ENCODE measurements at regions not wholly inside any gene's neighbourhood (a gene's known extent, or its start where the extent isn't known, plus 50 kb on each side); places are given as distances from the start of the nearest gene placed in this dataset.

DNA sequence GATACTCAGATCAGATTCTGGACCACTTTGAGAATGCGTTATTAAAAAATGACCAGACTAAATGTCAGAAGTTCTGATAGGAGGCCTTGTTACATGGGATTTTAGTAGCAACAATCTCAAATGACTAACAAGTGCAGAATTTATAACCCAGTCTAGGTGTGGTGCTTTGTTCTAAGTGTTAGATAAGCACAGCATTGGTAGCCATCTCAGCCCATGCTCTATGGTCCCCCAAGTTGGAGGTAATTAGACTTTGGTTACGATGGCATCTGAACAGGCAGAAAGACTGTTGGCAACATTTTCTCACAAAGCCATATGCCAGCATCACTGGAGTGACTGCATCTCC lies 140.4 kb upstream of the RPS23 start:
- Histone ChIP-seq H3K27me3 (no peaks in the 10 kb centered on the region), H3K27ac (no peak overlapping the region), H3K36me3 (no peaks in the 10 kb centered on the region), H3K9me3 (no peaks in the 10 kb centered on the region), H3K4me3 (no peak overlapping the region), H3K4me1 (peaks cover 0 to 19% of the 10 kb centered on the region in 2 donors)
- ATAC-seq (no peak), DNase-seq (no peak)
- TF ChIP-seq, protein P1, sequence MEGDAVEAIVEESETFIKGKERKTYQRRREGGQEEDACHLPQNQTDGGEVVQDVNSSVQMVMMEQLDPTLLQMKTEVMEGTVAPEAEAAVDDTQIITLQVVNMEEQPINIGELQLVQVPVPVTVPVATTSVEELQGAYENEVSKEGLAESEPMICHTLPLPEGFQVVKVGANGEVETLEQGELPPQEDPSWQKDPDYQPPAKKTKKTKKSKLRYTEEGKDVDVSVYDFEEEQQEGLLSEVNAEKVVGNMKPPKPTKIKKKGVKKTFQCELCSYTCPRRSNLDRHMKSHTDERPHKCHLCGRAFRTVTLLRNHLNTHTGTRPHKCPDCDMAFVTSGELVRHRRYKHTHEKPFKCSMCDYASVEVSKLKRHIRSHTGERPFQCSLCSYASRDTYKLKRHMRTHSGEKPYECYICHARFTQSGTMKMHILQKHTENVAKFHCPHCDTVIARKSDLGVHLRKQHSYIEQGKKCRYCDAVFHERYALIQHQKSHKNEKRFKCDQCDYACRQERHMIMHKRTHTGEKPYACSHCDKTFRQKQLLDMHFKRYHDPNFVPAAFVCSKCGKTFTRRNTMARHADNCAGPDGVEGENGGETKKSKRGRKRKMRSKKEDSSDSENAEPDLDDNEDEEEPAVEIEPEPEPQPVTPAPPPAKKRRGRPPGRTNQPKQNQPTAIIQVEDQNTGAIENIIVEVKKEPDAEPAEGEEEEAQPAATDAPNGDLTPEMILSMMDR (IDR thresholded peaks at IDR 0.05): no peak
- intact Hi-C loops (cut with DNase I): no loop called here

DNA sequence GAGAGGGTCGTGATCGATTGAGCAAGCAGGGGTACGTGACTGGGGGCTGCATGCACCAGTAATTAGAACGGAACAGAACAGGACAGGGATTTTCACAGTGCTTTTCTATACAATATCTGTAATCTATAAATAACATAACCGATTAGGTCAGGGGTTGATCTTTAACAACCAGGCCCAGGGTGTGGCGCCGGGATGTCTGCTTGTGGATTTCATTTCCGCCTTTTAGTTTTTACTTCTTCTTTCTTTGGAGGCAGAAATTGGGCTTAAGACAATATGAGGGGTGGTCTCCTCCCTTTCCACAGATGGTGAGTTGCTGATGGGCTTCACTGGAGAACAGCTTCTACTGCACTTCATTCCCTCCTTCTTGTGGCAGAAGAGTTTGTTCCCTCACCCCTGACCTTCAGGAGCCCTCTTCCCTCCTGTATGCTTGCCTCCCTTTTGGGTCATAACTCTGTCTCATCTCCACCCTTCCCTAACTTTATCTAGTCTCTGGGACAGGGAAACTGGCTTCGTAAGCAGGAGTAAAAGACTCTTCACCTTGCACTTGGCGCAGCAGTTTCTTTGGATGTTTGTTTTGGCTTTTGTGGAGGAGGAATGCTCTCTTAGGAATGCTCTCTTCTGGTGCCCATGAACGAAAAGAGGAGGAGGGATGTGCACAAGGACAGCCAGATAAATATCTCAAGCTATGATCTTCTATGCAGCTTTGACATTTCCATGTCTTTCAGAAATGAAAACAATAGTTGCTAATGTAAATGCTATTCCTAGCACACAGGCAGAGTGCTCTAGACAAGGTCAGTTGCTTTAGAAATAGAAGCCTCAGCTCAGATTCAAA lies 139.8 kb upstream of the RPS23 start:
- DNase-seq (no peak), ATAC-seq (no peak)
- Histone ChIP-seq H3K36me3 (no peaks in the 10 kb centered on the region), H3K4me1 (peaks cover 0 to 17% of the 10 kb centered on the region in 2 donors), H3K9me3 (no peaks in the 10 kb centered on the region), H3K27ac (no peak overlapping the region), H3K4me3 (no peak overlapping the region), H3K27me3 (no peaks in the 10 kb centered on the region)
- TF ChIP-seq, protein P1 (IDR thresholded peaks at IDR 0.05): no peak
- intact Hi-C loops (cut with DNase I): no loop called here

DNA sequence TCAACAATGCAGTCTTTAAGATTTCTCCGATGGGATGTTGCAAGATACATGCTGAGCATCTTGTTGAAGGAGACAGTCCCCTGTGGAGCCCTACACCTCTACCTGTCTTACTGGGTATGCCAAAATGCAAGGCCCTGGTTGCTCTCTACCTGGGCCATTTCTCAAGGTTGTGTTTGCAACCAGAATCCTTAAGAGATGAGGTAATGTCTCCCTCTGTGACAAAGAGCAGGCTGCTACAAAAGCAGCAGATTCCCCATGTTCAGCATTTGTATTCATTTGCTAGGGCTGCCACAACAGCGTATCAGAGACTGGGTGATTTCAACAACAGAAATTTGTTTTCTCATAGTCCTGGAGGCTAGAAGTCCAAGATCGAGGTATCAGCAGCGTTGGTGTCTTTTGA lies 138.4 kb upstream of the RPS23 start:
- Histone ChIP-seq H3K36me3 (no peaks in the 10 kb centered on the region), H3K4me1 (peaks cover 0 to 9% of the 10 kb centered on the region in 2 donors), H3K27me3 (no peaks in the 10 kb centered on the region), H3K27ac (no peak overlapping the region), H3K9me3 (no peaks in the 10 kb centered on the region), H3K4me3 (no peak overlapping the region)
- TF ChIP-seq, protein P1 (IDR thresholded peaks at IDR 0.05): no peak
- DNase-seq: no peak
- no peak for ATAC-seq
- intact Hi-C loops (cut with DNase I): no loop called here

DNA sequence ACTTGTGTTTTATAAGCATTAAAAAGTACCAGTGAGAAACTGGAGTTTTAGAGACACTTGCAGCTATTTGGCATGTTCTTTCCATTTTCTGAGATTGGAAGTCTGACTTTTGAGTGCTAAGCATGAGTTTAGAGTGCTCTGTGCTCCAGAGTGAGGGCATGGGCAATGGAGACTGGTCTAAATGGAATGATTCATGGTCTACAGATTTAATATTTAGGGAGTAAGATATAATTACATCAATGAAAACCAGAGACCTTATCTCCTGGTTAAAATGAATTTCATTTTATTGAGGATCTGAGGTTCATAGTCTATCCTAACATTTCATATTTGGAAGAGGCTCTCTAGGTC lies 135.9 kb upstream of the RPS23 start:
- no peaks in the 10 kb centered on the region for H3K36me3 ChIP-seq
- DNase-seq: no peak
- intact Hi-C loops (cut with DNase I): no loop called here
- no peak overlapping the region for H3K4me3 ChIP-seq
- H3K4me1 ChIP-seq: peaks cover 0 to 9% of the 10 kb centered on the region in 2 donors
- peak; percentile 49 for ATAC-seq
- TF ChIP-seq, protein P1 (IDR thresholded peaks at IDR 0.05): no peak
- H3K27ac ChIP-seq: peak overlapping the region in 1 of 2 donors; percentile 58
- H3K9me3 ChIP-seq: no peaks in the 10 kb centered on the region
- H3K27me3 ChIP-seq: no peaks in the 10 kb centered on the region

DNA sequence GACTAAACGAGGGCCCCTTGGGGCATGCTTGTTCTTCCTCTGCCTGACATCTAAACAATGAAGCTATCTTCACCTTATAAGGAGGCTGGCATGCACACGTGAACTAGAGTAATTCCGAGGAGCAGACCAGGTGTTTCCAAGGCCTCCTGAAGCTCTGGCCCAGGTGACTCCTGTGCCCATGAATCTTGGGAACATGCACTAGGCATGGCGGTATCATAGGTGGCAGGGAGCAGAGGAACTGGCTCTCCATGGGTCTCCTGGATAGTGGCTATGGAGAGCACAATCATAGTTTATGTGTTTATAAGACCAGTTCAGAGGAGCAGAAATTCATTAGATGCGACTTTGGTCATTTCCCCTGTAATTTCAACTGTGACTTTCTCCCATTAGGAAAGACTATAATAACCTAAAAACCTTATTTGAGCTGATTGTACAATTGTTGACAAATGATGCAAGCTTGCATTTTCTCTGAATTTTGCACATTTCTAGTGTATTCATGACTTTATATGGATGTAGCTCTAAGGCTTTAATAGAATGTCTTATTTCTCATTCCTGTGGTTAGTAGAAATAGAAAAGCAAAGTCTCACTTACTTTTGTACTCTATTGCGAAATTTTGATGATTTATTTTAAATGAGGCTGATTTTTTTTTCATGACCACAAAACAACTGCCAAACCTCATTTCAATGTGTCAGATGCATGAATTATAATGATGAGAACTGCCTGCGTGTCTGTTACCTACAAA lies 135.3 kb upstream of the RPS23 start:
- peak overlapping the region in 1 of 2 donors; percentile 58 for H3K27ac ChIP-seq
- intact Hi-C loops (cut with DNase I): no loop called here
- no peaks in the 10 kb centered on the region for H3K27me3 ChIP-seq
- TF ChIP-seq, protein P1 (IDR thresholded peaks at IDR 0.05): no peak
- peak in 1 of 4 donors; percentile 32 for DNase-seq
- H3K4me3 ChIP-seq: no peak overlapping the region
- H3K4me1 ChIP-seq: peaks cover 0 to 8% of the 10 kb centered on the region in 2 donors
- no peaks in the 10 kb centered on the region for H3K9me3 ChIP-seq
- peak; percentile 66 for ATAC-seq
- H3K36me3 ChIP-seq: no peaks in the 10 kb centered on the region
